Activated CD8-positive, alpha-beta memory T cell treated with anti-CD3 and anti-CD28 coated beads, Interleukin-2, amount 10 ng/mL, durations not matched to agents 7 days and 5 days (primary cell): ENCODE measurements at regions not wholly inside any gene's neighbourhood (a gene's known extent, or its start where the extent isn't known, plus 50 kb on each side); places are given as distances from the start of the nearest gene placed in this dataset.

Source experiments
- ATAC-seq: fragments of 150-1000 bp; cut with Tn5 transposase; one replicate; pipeline ENCODE4 v1.10.0; 2021; ENCODE audit warnings: moderate library complexity
- CTCF ChIA-PET: fragments of 350-600 bp; sonication (Branson Sonifier 250); formaldehyde crosslinking; loops from one replicate; lab custom pipeline; 2021; ENCODE audit warnings: antibody characterized with exemption; lab: Charles Lee
- DNase-seq: peaks from one replicate; pipeline ENCODE4 v3.0.0-alpha.2; 2020
- H3K27ac Mint-ChIP-seq: one replicate; pipeline ENCODE4 v1.8.0; 2021; ENCODE audit warnings: mild to moderate bottlenecking, mixed read lengths
- H3K27me3 Mint-ChIP-seq: one replicate; pipeline ENCODE4 v1.8.0; 2021; ENCODE audit warnings: mixed read lengths
- H3K36me3 Mint-ChIP-seq: one replicate; pipeline ENCODE4 v1.8.0; 2021; ENCODE audit warnings: mild to moderate bottlenecking, mixed read lengths
- H3K4me1 Mint-ChIP-seq: one replicate; pipeline ENCODE4 v1.8.0; 2021; ENCODE audit warnings: mixed read lengths
- H3K4me3 Mint-ChIP-seq: one replicate; pipeline ENCODE4 v1.8.0; 2021; ENCODE audit warnings: mild to moderate bottlenecking, moderate library complexity, mixed read lengths
- H3K9me3 Mint-ChIP-seq: one replicate; pipeline ENCODE4 v1.8.0; 2022; ENCODE audit warnings: low read depth, mixed read lengths

DNA sequence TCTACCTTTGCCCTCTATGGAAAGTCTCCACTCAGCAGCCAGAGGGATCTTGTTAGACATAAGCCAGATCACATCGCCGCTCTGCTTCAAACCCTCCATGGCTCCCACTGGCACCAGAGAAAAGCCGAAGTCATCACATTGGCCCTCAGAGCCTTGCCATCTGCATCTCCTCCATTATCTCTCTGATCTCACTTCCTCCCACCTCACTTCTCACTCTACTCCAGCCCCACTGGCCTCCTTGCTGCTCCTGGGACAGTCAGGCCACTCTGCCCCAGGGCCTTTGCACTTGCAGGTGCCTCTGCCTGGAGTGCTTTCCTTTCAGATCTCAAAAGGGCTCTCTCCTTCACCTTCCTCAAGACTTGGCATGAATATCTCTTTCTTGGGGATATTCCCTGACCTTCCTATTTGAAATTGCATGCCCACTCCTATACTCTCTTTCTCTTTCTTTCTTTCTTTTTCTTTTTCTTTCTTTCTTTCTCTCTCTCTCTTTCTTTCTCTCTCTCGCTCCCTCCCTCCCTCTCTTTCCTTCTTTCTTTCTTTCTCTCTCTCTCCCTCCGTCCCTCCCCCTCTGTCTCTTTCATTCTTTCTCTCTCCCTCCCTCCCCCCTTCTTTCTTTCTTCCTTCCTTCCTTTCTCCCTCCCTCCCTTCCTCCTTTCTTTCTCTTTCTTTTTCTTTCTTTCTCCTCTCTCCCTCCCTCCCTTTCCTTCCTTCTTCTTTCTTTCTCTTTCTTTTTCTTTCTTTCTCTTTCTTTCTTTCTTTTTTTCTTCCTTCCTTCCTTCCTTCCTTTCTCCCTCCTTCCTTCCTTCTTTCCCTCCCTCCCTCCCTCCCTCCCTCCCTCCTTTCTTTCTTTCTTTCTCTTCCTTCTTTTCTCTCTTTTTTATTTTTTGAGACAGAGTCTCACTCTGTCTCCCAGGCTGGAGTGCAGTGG lies 96.0 kb upstream of the CASZ1 start:
- ATAC-seq, result no peak
- Mint-ChIP-seq H3K4me1 (no peaks in the 10 kb centered on the region), H3K4me3 (no peak overlapping the region), H3K9me3 (no peaks in the 10 kb centered on the region), H3K27me3 (peaks cover 35% of the 10 kb centered on the region), H3K27ac (no peak overlapping the region), H3K36me3 (no peaks in the 10 kb centered on the region)
- DNase-seq, result no peak
- CTCF ChIA-PET, result no interaction called here

DNA sequence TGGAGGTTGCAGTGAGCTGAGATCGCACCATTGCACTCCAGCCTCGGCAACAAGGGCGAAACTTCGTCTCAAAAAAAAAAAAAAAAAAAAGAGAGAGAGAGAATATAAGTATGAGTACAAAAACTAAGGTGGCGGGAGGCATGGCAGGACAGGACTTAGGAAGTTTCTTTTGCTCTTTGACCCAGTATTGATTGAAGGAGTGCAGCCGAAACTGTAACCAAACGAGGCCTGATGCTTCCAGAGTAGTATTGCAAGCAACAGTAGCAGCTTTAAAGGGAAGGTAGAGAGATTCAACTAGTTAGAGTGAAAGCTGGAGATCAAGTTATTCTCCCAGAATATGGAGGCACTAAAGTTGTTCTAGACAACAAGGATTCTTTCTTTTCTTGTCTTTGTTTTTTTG lies 99.2 kb upstream of the CASZ1 start:
- DNase-seq, result no peak
- no peaks in the 10 kb centered on the region for H3K9me3 Mint-ChIP-seq
- no peak for ATAC-seq
- H3K27me3 Mint-ChIP-seq, result peaks cover 15% of the 10 kb centered on the region
- H3K4me1 Mint-ChIP-seq, result no peaks in the 10 kb centered on the region
- H3K36me3 Mint-ChIP-seq, result no peaks in the 10 kb centered on the region
- CTCF ChIA-PET, result no interaction called here
- no peak overlapping the region for H3K27ac Mint-ChIP-seq
- no peak overlapping the region for H3K4me3 Mint-ChIP-seq

DNA sequence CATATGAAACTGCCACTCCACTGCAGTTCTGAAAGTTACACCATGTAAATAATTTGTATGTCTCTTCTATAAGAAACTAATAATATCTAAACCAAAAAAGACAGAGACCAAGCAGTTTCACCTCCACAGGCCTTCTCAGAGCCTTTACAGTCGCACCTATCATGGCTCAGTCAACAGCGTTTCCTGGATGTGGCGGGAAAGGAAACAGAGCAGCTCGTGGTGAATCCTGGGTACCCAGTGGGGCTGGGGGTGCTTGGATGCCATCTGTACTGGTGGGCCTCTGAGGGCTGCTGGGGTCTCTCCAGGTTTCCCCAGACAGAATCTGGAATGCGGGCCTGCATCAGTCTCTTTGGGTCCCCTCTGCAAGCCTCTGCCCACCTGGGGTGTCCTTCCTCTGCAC lies 100.2 kb upstream of the CASZ1 start:
- H3K4me1 Mint-ChIP-seq, result no peaks in the 10 kb centered on the region
- no peaks in the 10 kb centered on the region for H3K36me3 Mint-ChIP-seq
- no peak for ATAC-seq
- CTCF ChIA-PET, result no interaction called here
- H3K27me3 Mint-ChIP-seq, result peaks cover 5% of the 10 kb centered on the region
- no peaks in the 10 kb centered on the region for H3K9me3 Mint-ChIP-seq
- no peak overlapping the region for H3K4me3 Mint-ChIP-seq
- no peak for DNase-seq
- no peak overlapping the region for H3K27ac Mint-ChIP-seq

DNA sequence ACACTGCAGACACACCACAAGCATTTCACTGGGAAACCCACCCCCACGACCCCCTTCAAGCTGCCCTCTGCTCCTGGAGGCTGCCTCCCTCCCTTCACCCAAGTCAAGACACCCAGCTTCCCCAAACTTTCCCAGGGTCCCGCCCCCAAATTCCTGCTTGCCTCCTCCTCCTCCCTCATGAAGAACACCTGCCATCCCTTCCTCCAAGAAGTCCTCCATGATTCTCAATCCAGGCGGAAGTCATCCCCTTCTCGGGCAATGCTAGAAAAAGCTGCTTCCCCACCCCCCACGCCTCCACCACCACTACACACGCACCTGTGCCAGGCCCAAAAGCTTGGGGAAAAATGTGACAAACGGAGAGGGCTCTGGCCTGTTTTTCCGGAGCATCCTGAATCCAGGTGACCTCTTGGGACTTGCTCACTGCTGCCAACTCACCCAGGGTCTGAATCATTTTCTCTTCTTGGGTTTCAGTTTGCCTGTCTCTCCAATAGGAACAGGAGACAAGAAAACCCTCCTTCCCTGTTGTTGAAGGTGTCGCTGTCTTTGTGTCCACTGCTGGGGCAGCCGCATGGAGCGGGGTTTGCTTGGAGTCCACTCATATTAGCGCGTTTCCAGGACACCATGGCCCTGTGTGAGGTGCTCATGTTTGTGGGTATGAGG lies 101.0 kb upstream of the CASZ1 start:
- Mint-ChIP-seq H3K36me3 (no peaks in the 10 kb centered on the region), H3K4me1 (no peaks in the 10 kb centered on the region), H3K27ac (no peak overlapping the region), H3K9me3 (no peaks in the 10 kb centered on the region), H3K4me3 (no peak overlapping the region), H3K27me3 (no peaks in the 10 kb centered on the region)
- no peak for ATAC-seq
- CTCF ChIA-PET, result interaction anchor here (1.2 kb wide), 1 partner anchor 45 kb away, joined by 3 read pairs; no protein-coding TSS in a partner anchor
- DNase-seq, result no peak

DNA sequence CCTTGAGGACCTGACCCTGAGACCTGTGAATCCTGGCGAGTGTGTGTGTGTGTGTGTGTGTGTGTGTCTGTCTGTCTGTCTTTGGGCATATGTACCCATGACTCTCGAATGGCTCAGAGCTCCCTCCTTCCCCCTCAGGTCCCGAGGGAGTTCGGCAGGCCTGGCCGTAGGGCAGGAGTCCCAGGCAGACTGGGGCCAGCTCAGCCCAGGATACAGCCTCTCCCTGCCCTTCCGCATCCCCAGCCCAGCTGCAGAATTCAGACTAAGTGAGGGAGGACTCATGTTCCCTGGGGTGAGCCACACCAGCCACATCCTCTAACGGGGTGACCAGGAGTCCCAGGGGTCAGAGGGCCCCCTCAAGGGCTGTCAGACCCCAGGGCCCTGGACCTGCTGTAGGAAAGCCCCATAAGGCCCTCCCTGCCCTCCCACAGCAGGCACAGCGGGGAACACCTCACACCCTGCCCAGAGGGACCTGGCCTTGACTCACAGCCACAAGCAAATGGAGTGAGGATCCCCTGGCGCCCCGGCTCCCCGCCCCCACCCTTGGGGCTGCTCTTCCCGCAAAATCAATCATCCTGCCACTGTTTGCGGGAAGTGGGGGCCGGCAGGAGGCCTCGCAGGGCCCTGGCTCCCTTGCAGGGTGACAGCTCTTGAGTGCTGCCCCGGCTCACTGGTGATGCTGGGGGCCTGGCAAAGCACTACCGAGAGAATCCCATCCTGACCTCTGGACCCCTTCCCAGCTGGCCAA lies 101.7 kb upstream of the CASZ1 start:
- no peaks in the 10 kb centered on the region for H3K4me1 Mint-ChIP-seq
- DNase-seq, result no peak
- H3K4me3 Mint-ChIP-seq, result no peak overlapping the region
- no peak overlapping the region for H3K27ac Mint-ChIP-seq
- H3K27me3 Mint-ChIP-seq, result no peaks in the 10 kb centered on the region
- ATAC-seq, result no peak
- no peaks in the 10 kb centered on the region for H3K9me3 Mint-ChIP-seq
- CTCF ChIA-PET, result interaction anchor here (1.2 kb wide), 1 partner anchor 44 kb away, joined by 3 read pairs; no protein-coding TSS in a partner anchor
- H3K36me3 Mint-ChIP-seq, result no peaks in the 10 kb centered on the region

DNA sequence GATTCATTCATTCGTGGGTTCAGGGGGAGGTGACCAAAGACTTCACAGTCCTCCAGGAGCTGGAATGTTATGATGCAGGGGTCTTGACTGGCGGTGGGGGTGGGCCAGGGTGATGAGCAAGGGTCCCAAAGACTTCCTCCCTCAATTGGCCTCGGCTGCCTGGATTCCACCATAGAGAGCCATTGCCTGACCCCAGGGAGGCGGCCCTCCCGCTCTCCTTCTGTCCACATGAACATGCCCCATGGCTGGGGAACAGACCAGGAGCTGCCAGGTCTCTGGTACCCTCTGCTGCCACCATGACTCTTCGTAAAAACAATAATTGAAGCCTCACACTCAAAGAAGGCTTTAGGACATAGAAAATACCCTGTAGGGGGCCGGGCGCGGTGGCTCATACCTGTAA lies 102.5 kb upstream of the CASZ1 start:
- Mint-ChIP-seq H3K27me3 (no peaks in the 10 kb centered on the region), H3K36me3 (no peaks in the 10 kb centered on the region), H3K4me3 (no peak overlapping the region), H3K9me3 (no peaks in the 10 kb centered on the region), H3K27ac (no peak overlapping the region), H3K4me1 (peaks cover 2% of the 10 kb centered on the region)
- no peak for DNase-seq
- ATAC-seq, result no peak
- CTCF ChIA-PET, result no interaction called here

DNA sequence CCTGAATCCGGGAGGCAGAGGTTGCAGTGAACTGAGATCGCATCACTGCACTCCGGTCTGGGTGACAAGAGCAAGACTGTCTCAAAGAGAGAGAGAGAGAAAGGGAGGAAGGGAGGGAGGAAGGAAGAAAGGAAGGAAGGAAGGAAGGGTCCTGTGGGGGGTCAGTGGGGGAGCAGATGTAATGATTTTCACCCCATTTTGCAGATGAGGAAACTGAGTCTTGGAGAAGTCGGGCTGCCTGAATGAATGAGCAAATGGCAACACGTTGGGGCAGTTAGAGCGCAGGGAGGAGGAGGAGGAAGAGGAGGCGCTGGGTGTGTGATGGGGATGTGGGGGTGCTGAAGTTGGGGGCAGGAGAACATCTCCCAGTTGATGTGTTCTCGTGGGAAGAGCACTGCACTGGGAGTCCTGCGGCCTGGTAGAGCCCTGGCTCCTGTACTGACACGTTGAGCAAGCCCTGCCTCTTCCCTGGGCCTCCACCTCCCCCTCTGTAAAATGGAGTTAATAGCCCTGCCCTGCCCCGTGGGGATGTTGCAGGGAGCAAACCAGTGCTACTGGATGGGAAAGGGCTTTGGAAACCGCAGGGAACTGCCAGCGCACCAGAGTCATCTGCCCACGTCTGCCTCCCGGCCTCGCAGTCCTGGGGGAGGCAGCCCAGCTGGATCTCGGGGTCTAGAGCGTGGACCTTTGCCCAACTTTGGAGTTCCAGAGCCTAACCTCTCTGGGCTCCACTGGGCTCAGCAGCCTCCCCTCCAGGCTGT lies 103.2 kb upstream of the CASZ1 start:
- DNase-seq (no peak), ATAC-seq (no peak)
- no peaks in the 10 kb centered on the region for H3K9me3 Mint-ChIP-seq
- CTCF ChIA-PET, result no interaction called here
- H3K27me3 Mint-ChIP-seq, result no peaks in the 10 kb centered on the region
- H3K4me3 Mint-ChIP-seq, result no peak overlapping the region
- H3K27ac Mint-ChIP-seq, result no peak overlapping the region
- peaks cover 10% of the 10 kb centered on the region for H3K4me1 Mint-ChIP-seq
- no peaks in the 10 kb centered on the region for H3K36me3 Mint-ChIP-seq

DNA sequence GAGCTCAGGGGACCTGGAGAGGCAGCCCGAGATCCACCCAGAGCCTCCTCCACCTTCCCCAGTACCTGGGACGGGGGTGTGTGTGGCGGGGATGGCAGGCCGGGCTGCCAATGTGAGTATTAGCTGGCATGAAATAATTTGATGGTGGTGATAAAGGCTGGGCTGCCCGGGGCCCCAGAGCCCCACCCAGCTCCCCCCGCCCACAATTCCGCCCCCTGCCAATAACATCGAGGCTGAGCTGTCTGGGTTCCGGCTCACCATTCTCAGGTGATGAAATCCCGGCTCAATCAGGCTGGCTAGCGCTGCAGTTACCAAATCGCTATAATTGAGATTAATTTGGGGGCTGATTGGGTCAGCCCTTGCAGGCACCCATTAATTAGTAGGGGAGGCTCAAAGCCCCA lies 103.8 kb upstream of the CASZ1 start:
- no peaks in the 10 kb centered on the region for H3K9me3 Mint-ChIP-seq
- H3K27me3 Mint-ChIP-seq, result no peaks in the 10 kb centered on the region
- DNase-seq (no peak), ATAC-seq (no peak)
- no peaks in the 10 kb centered on the region for H3K36me3 Mint-ChIP-seq
- CTCF ChIA-PET, result no interaction called here
- no peak overlapping the region for H3K4me3 Mint-ChIP-seq
- peaks cover 14% of the 10 kb centered on the region for H3K4me1 Mint-ChIP-seq
- no peak overlapping the region for H3K27ac Mint-ChIP-seq

DNA sequence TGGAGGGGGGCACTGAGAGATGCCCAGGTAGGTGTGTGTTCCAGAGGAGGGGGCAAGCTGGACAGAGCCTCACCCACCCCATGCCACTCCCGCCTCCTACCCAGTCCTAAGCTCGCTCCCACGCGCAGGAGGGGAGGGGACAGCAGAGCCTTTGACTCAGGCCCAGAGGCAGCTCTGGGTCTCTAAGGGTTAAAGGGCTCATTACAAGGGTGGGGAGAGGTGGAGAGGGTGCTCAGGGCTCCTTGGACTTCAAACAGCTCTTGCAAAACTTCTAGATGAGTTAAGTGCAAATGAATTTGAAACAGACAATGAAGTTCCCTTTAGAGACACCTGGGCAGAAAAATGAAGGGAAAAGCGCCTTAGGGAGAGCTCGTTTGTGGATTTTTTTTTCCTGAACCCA lies 104.2 kb upstream of the CASZ1 start:
- no peak overlapping the region for H3K27ac Mint-ChIP-seq

DNA sequence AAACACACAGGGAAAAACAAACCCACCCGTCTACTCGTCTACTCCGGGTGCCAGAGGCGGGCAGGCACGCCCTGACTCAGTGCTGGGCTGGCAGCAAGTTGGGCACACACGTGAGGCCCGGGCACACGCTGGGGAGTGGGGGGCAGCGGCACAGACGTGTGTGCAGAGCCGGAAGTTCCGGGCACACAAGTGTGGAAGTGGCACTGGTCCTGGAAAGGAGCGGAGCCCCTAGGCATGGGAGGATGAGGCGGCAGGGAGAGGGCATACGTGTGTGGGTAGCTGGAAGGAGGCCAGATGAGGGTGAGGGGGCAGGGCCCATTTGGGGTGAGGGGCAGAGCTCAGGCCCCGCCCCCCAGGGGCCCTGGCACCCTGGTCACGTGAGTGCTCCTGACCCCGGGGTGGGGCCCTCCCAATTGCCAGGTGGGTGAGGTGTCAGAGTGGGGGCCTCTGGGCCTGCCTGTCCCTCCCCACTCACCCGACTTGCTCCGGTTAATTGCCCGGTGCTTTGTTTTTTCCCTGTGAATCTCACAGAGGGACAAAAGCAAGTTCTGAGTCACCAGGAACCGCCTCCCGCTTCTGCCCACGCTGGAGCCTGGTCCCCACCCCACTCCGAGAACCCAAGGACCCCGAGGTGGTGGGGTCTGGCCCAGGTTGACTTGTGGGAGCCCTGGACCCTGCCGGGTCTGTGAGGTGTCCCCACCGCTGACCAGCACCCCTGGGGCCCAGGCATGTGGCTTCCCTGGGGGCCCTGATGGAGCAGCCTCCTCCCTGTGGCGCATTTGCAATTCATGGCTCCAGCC lies 104.8 kb upstream of the CASZ1 start:
- DNase-seq (no peak), ATAC-seq (no peak)
- H3K9me3 Mint-ChIP-seq, result no peaks in the 10 kb centered on the region
- no peaks in the 10 kb centered on the region for H3K36me3 Mint-ChIP-seq
- H3K4me1 Mint-ChIP-seq, result peaks cover 14% of the 10 kb centered on the region
- no peak overlapping the region for H3K27ac Mint-ChIP-seq
- H3K4me3 Mint-ChIP-seq, result no peak overlapping the region
- H3K27me3 Mint-ChIP-seq, result no peaks in the 10 kb centered on the region
- CTCF ChIA-PET, result interaction anchor here (1.6 to 1.8 kb wide), 2 partner anchors 9 to 41 kb away, joined by 4 read pairs; no protein-coding TSS in a partner anchor

More for the DNA sequence above, 104.2 kb upstream of the CASZ1 start:
- Mint-ChIP-seq H3K4me1 (peaks cover 14% of the 10 kb centered on the region), H3K27me3 (no peaks in the 10 kb centered on the region), H3K36me3 (no peaks in the 10 kb centered on the region), H3K9me3 (no peaks in the 10 kb centered on the region), H3K4me3 (no peak overlapping the region)
- DNase-seq (no peak), ATAC-seq (no peak)
- CTCF ChIA-PET, result interaction anchor here (1.6 to 1.8 kb wide), 2 partner anchors 10 to 41 kb away, joined by 4 read pairs; no protein-coding TSS in a partner anchor

DNA sequence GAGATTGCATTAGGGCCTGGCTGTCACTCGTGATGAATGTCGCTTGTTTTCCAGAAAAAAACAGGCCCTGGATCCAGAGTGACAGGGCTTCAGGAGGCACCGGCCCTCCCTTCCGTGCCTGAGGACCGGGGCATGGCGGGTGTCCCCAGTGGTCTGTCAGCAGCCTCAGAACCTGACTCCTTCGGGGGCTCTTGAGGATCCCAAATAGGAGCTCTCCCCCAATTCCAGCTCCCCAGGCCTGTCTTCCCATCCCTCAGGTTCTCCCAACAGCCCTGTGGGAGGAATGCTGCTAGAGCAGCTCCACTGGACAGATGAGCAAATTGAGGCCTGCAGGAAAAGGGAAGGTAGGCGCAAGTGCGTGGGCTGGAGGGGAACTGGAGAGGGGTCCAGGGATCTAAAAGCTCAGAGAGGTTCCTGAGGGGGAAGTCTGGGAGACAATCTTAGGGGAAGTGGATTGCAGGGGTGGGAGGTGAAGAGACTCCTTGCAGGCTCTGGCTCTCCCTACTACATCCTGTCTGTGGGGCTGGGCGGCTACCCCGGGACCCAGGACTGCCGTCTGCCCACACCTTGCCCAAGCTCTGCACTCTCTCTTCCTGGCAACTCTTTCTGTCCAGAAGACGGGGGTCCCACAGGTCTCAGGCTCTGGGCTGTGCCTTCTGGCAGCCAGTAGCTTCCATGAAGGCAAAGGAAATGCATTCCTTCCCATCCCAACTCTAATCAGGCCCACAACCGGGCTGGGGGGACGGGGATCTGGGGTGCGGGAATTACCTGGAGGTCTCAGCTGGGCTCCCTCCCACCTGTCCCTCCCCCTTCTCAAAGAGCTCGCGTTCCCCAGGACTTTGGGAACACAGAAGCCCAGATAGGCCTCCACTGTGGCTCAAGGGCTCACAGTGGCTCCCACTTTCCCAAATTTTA lies 105.7 kb upstream of the CASZ1 start:
- no peaks in the 10 kb centered on the region for H3K9me3 Mint-ChIP-seq
- no peaks in the 10 kb centered on the region for H3K36me3 Mint-ChIP-seq
- H3K27me3 Mint-ChIP-seq, result peaks cover 4% of the 10 kb centered on the region
- no peak for ATAC-seq
- no peak for DNase-seq
- H3K4me1 Mint-ChIP-seq, result peaks cover 14% of the 10 kb centered on the region
- CTCF ChIA-PET, result interaction anchor here (1.3 to 1.8 kb wide), 3 partner anchors 8 to 40 kb away, joined by 4 read pairs; no protein-coding TSS in a partner anchor
- H3K27ac Mint-ChIP-seq, result no peak overlapping the region
- H3K4me3 Mint-ChIP-seq, result no peak overlapping the region
